GM12891 (cell line): ENCODE measurements at regions not wholly inside any gene's neighbourhood (a gene's known extent, or its start where the extent isn't known, plus 50 kb on each side); places are given as distances from the start of the nearest gene placed in this dataset.

Source experiments
- POLR2A ChIP-seq: IDR thresholded peaks from 2 replicates; pipeline ENCODE4 v1.6.1; 2011; ENCODE audit warnings: low read depth, low read length, control low read depth
- TAF1 ChIP-seq: IDR thresholded peaks from 2 replicates; pipeline ENCODE4 v1.6.1; 2011; ENCODE audit warnings: low read depth, low read length, control low read depth

DNA sequence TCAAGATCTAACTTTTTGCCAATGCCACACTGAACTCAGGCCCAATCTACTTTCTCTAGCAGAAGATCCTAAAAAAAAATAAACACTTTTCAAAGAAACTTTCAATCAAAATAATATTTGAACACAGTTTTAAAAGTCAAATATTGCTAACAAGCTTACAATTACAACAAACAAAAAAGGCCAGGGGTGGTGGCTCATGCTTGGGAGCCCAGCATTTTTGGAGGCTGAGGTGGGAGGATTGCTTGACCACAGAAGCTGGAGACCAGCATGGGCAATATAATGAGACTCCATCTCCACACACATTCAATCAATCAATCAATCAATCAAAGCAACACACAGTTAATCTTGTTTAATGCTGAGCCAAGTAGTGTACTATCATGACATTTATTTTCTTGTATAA lies 149.2 kb downstream of the CYP26A1 start:
- TF ChIP-seq POLR2A = no peak
- TF ChIP-seq TAF1 = no peak
